H9 (cell line): ENCODE measurements at regions not wholly inside any gene's neighbourhood (a gene's known extent, or its start where the extent isn't known, plus 50 kb on each side); places are given as distances from the start of the nearest gene placed in this dataset.

Source experiments
- DNase-seq: peaks from one replicate; pipeline ENCODE4 v3.0.0-alpha.2; 2017
- H2AFZ ChIP-seq: one replicate; pipeline ENCODE4 v1.6.1; 2013; ENCODE audit warnings: mild to moderate bottlenecking, low read length, control low read depth, moderate library complexity
- H2AK5ac ChIP-seq: 2 replicates; pipeline ENCODE4 v1.6.1; 2013; ENCODE audit warnings: low read length, control low read depth, mixed read lengths; ENCODE audit not compliant: insufficient read length
- H2BK120ac ChIP-seq: one replicate; pipeline ENCODE4 v1.6.1; 2013; ENCODE audit warnings: low read depth, mild to moderate bottlenecking, low read length, control low read depth, inconsistent platforms; ENCODE audit not compliant: poor library complexity, severe bottlenecking
- H2BK12ac ChIP-seq: 2 replicates; pipeline ENCODE4 v1.6.1; 2013; ENCODE audit warnings: low read length, control low read depth, mixed read lengths, low read depth; ENCODE audit not compliant: insufficient read length
- H2BK15ac ChIP-seq: 2 replicates; pipeline ENCODE4 v1.6.1; 2013; ENCODE audit warnings: low read depth, low read length, control low read depth
- H2BK20ac ChIP-seq: one replicate; pipeline ENCODE4 v1.6.1; 2013; ENCODE audit warnings: low read depth, mild to moderate bottlenecking, low read length, control low read depth, inconsistent platforms; ENCODE audit not compliant: poor library complexity, severe bottlenecking
- H2BK5ac ChIP-seq: 2 replicates; pipeline ENCODE4 v1.6.1; 2013; ENCODE audit warnings: low read length, control low read depth, mixed read lengths; ENCODE audit not compliant: insufficient read length
- H3K14ac ChIP-seq: 2 replicates; pipeline ENCODE4 v1.6.1; 2013; ENCODE audit warnings: low read length, control low read depth; ENCODE audit not compliant: insufficient read depth
- H3K18ac ChIP-seq: 2 replicates; pipeline ENCODE4 v1.6.1; 2013; ENCODE audit warnings: low read depth, mild to moderate bottlenecking, mixed read lengths, low read length, control low read depth; ENCODE audit not compliant: insufficient read length
- H3K23ac ChIP-seq: 2 replicates; pipeline ENCODE4 v1.6.1; 2013; ENCODE audit warnings: low read length, control low read depth, mixed read lengths, low read depth; ENCODE audit not compliant: insufficient read length
- H3K23me2 ChIP-seq: 2 replicates; pipeline ENCODE4 v1.6.1; 2013; ENCODE audit warnings: low read depth, mild to moderate bottlenecking, mixed read lengths, low read length, control low read depth; ENCODE audit not compliant: insufficient read length, poor library complexity, severe bottlenecking
- H3K27ac ChIP-seq: 2 replicates; pipeline ENCODE4 v1.5.1; 2013; ENCODE audit warnings: low read length, control low read depth, mixed read lengths, low read depth; ENCODE audit not compliant: insufficient read length
- H3K27me3 ChIP-seq: 2 replicates; pipeline ENCODE4 v1.6.1; 2013; ENCODE audit warnings: low read length, control low read depth, inconsistent platforms; ENCODE audit not compliant: insufficient read depth
- H3K4ac ChIP-seq: 2 replicates; pipeline ENCODE4 v1.6.1; 2013; ENCODE audit warnings: low read depth, mild to moderate bottlenecking, control low read depth, inconsistent platforms, low read length, moderate library complexity
- H3K4me1 ChIP-seq: 2 replicates; pipeline ENCODE4 v1.6.1; 2013; ENCODE audit warnings: low read length, control low read depth, inconsistent platforms; ENCODE audit not compliant: insufficient read depth
- H3K4me2 ChIP-seq: 2 replicates; pipeline ENCODE4 v1.6.1; 2013; ENCODE audit warnings: low read length, control low read depth, mixed read lengths; ENCODE audit not compliant: insufficient read length, insufficient read depth
- H3K56ac ChIP-seq: 2 replicates; pipeline ENCODE4 v1.6.1; 2013; ENCODE audit warnings: low read depth, mild to moderate bottlenecking, mixed read lengths, low read length, control low read depth; ENCODE audit not compliant: insufficient read length
- H3K79me1 ChIP-seq: 2 replicates; pipeline ENCODE4 v1.6.1; 2013; ENCODE audit warnings: low read depth, mild to moderate bottlenecking, moderate library complexity, low read length, control low read depth, inconsistent platforms; ENCODE audit not compliant: insufficient read depth, poor library complexity, severe bottlenecking
- H3K79me2 ChIP-seq: 2 replicates; pipeline ENCODE4 v1.6.1; 2013; ENCODE audit warnings: low read length, control low read depth, inconsistent platforms; ENCODE audit not compliant: insufficient read depth
- H3K9ac ChIP-seq: 2 replicates; pipeline ENCODE4 v1.6.1; 2013; ENCODE audit warnings: low read length, control low read depth, mixed read lengths; ENCODE audit not compliant: insufficient read length; ENCODE audit errors: extremely low read depth
- H3K9me3 ChIP-seq: one replicate; pipeline ENCODE4 v1.6.1; 2013; ENCODE audit warnings: low read depth, low read length, inconsistent platforms; ENCODE audit not compliant: control insufficient read depth
- H3T11ph ChIP-seq: one replicate; pipeline ENCODE4 v1.6.1; 2013; ENCODE audit warnings: mild to moderate bottlenecking, low read length, control low read depth, inconsistent platforms
- H4K20me1 ChIP-seq: one replicate; pipeline ENCODE4 v1.6.1; 2013; ENCODE audit not compliant: control insufficient read depth, insufficient read length, insufficient read depth
- H4K5ac ChIP-seq: 2 replicates; pipeline ENCODE4 v1.6.1; 2013; ENCODE audit warnings: low read depth, mild to moderate bottlenecking, mixed read lengths, low read length, control low read depth; ENCODE audit not compliant: insufficient read length
- H4K8ac ChIP-seq: replicated peaks from 2 replicates; pipeline ENCODE4 v1.6.1; 2013; ENCODE audit warnings: low read length, control low read depth, mixed read lengths, low read depth; ENCODE audit not compliant: insufficient read length
- H4K91ac ChIP-seq: 2 replicates; pipeline ENCODE4 v1.6.1; 2013; ENCODE audit warnings: low read depth, mild to moderate bottlenecking, moderate library complexity, mixed read lengths, low read length, control low read depth; ENCODE audit not compliant: insufficient read length
- H3K27ac Mint-ChIP-seq, 3 experiments: 2 replicates in 2 of 3; 3 replicates in 1 of 3; pipeline ENCODE4 v1.8.0; 2020 to 2021; ENCODE audit warnings: mixed read lengths in 3 of 3, mild to moderate bottlenecking in 1 of 3, moderate library complexity in 1 of 3
- H3K27me3 Mint-ChIP-seq: 2 replicates; pipeline ENCODE4 v1.8.0; 2021; ENCODE audit warnings: low read depth, mild to moderate bottlenecking, moderate library complexity, mixed read lengths
- H3K36me3 Mint-ChIP-seq, 3 experiments: 2 replicates in 2 of 3; 3 replicates in 1 of 3; pipeline ENCODE4 v1.8.0; 2020 to 2021; ENCODE audit warnings: low read depth in 3 of 3, mixed read lengths in 3 of 3; ENCODE audit not compliant: insufficient read depth in 1 of 3
- H3K4me1 Mint-ChIP-seq, 2 experiments: 2 replicates each; pipeline ENCODE4 v1.8.0; 2020; ENCODE audit warnings: mixed read lengths in 2 of 2
- H3K4me3 Mint-ChIP-seq, 2 experiments: 2 replicates in 1 of 2; 3 replicates in 1 of 2; pipeline ENCODE4 v1.8.0; 2020 to 2021; ENCODE audit warnings: mild to moderate bottlenecking in 2 of 2, mixed read lengths in 2 of 2, moderate library complexity in 1 of 2
- H3K9me3 Mint-ChIP-seq, 2 experiments: 2 replicates in 1 of 2; 3 replicates in 1 of 2; pipeline ENCODE4 v1.8.0; 2020; ENCODE audit warnings: mild to moderate bottlenecking in 2 of 2, mixed read lengths in 2 of 2, moderate library complexity in 1 of 2
- CTCF ChIP-seq: fragments of 200-600 bp; sonication (generic); conservative IDR thresholded peaks from 3 replicates; pipeline ENCODE4 v1.8.0; 2021; ENCODE audit warnings: antibody characterized with exemption, mild to moderate bottlenecking
- WGBS: extraction: QIAGEN DNeasy Blood & Tissue Kit; methylation state at CpG from one replicate; pipeline ENCODE4 v1.1.7; 2013; ENCODE audit warnings: missing lambda C conversion rate, low lambda C conversion rate, mixed read lengths; ENCODE audit not compliant: insufficient read length; ENCODE audit errors: extremely low coverage; 5-methylcytosine and 5-hydroxymethylcytosine counted together

- Histone ChIP-seq H3K9me3 (no peaks in the 10 kb centered on the region), H4K91ac (no peak overlapping the region), H2BK5ac (no peak overlapping the region), H4K8ac (no peak overlapping the region), H3K14ac (no peak overlapping the region), H3K18ac (no peak overlapping the region), H2AK5ac (no peak overlapping the region), H2BK120ac (no peak overlapping the region), H3K23me2 (no peaks in the 10 kb centered on the region), H3K27me3 (no peaks in the 10 kb centered on the region), H4K5ac (no peak overlapping the region), H3K4me1 (no peaks in the 10 kb centered on the region), H3K4me2 (no peak overlapping the region), H3K79me1 (no peaks in the 10 kb centered on the region), H2BK15ac (no peak overlapping the region), H4K20me1 (no peaks in the 10 kb centered on the region), H3K56ac (no peak overlapping the region), H2AFZ (no peak overlapping the region), H3K9ac (no peak overlapping the region), H3K79me2 (no peaks in the 10 kb centered on the region), H2BK12ac (no peak overlapping the region), H3K23ac (no peak overlapping the region), H3K4ac (no peak overlapping the region), H3T11ph (no peak overlapping the region), H2BK20ac (no peak overlapping the region), H3K27ac (no peak overlapping the region)
- WGBS = no CpG with 5 or more reads among the region's 3 CpGs
- no peak for TF ChIP-seq CTCF
- Mint-ChIP-seq H3K36me3 (peaks cover 0 to 10% (median 6%) of the 10 kb centered on the region in 3 experiments; a peak in 5 of 7 replicates), H3K27ac (no peak overlapping the region; a peak in 1 of 7 replicates), H3K4me1 (peaks cover 9 to 19% of the 10 kb centered on the region in 2 experiments), H3K9me3 (peaks cover 14 to 16% of the 10 kb centered on the region in 2 experiments), H3K27me3 (peaks cover 7% of the 10 kb centered on the region), H3K4me3 (no peak overlapping the region)
- no peak for DNase-seq
These were observed 87.2 kb upstream of the CADM1 start for GRCh38 chr11:115591380-115591779.
